ENCODE measurements at regions not wholly inside any gene's neighbourhood (a gene's known extent, or its start where the extent isn't known, plus 50 kb on each side); places are given as distances from the start of the nearest gene placed in this dataset.

DNA sequence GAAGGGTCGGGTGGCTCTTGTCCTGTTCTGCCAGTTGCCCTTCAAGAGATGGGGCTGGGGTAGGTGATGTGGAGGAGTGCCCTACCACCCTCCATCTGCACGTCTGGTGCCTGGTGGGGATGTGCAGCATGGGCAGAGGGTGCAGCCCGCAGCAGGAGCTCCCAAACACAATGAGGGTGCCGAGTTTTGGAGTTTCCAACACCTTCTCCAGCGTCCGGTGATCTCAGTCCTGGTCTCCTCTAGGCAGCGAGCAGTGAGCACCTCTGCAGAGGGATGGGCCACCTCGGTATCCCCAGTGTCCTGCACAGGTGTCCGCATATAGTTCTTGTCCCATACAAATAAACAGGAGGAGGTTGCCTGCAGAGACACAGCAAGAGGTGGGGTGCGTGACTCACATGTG is 136.0 kb downstream of the ENGASE start:
- intact Hi-C loops (cut with DNase I), result no loop called here
- Histone ChIP-seq H3K4me1 (replicated peaks) (no peaks in the 10 kb centered on the region), H3K36me3 (no peaks in the 10 kb centered on the region), H3K27ac (no peak overlapping the region), H3K27me3 (replicated peaks; ENCODE audit: insufficient read depth) (peaks cover 6% of the 10 kb centered on the region), H3K4me3 (no peak overlapping the region), H3K9me3 (no peaks in the 10 kb centered on the region)
- DNase-seq (ENCODE audit: low spot score), result no peak
- 92% methylated on average over 10 of the region's 10 CpGs for WGBS
- no peak for TF ChIP-seq CTCF (IDR thresholded peaks at IDR 0.05)
- TF ChIP-seq POLR2AphosphoS5 (IDR thresholded peaks at IDR 0.05), result no peak
- no peak for TF ChIP-seq POLR2A (IDR thresholded peaks at IDR 0.05)

- 50% methylated on average over 13 of the region's 13 CpGs for WGBS
- Histone ChIP-seq H3K4me1 (replicated peaks) (no peaks in the 10 kb centered on the region), H3K4me3 (no peak overlapping the region), H3K36me3 (no peaks in the 10 kb centered on the region), H3K27me3 (replicated peaks; ENCODE audit: insufficient read depth) (peaks cover 2% of the 10 kb centered on the region), H3K9me3 (no peaks in the 10 kb centered on the region), H3K27ac (no peak overlapping the region)
- DNase-seq (ENCODE audit: low spot score), result no peak
- TF ChIP-seq POLR2A (IDR thresholded peaks at IDR 0.05), result no peak
- TF ChIP-seq POLR2AphosphoS5 (IDR thresholded peaks at IDR 0.05), result no peak
- TF ChIP-seq CTCF (IDR thresholded peaks at IDR 0.05), result no peak
- intact Hi-C loops (cut with DNase I), result no loop called here
Measured at GRCh38 chr17:79207960-79208359, 133.3 kb downstream of the ENGASE start.

DNA sequence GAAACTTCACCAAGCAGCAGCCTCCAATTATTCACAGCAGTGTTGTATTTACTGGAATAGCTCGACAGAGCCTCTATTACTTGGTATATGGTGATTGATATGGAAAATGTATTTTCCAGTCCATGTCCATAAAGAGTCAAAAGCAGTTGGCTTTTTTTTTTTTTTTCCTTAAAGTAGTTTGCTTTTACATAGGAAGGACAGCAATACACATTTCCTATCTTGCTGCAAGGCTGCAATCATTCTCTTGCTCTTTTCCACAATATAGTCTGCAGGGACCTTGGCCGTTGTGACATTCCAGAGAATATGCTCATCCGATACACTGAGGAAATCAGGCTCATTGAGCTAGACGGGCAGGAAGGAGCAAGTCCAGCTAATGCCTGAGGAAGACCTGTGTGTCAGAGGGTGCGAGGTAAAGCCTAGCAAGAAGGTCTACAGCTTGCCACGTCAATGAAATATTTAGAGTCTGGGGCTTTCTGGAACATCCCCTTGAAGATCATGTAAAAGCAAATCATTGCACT is 131.1 kb downstream of the ENGASE start:
- Histone ChIP-seq H3K27me3 (replicated peaks; ENCODE audit: insufficient read depth) (peaks cover 2% of the 10 kb centered on the region), H3K27ac (no peak overlapping the region), H3K36me3 (no peaks in the 10 kb centered on the region), H3K9me3 (no peaks in the 10 kb centered on the region), H3K4me3 (no peak overlapping the region), H3K4me1 (replicated peaks) (no peaks in the 10 kb centered on the region)
- intact Hi-C loops (cut with DNase I), result no loop called here
- no peak for DNase-seq (ENCODE audit: low spot score)
- WGBS, result 70% methylated on average over 6 of the region's 6 CpGs
- TF ChIP-seq POLR2A (IDR thresholded peaks at IDR 0.05) (no peak), POLR2AphosphoS5 (IDR thresholded peaks at IDR 0.05) (no peak), CTCF (IDR thresholded peaks at IDR 0.05) (no peak)

DNA sequence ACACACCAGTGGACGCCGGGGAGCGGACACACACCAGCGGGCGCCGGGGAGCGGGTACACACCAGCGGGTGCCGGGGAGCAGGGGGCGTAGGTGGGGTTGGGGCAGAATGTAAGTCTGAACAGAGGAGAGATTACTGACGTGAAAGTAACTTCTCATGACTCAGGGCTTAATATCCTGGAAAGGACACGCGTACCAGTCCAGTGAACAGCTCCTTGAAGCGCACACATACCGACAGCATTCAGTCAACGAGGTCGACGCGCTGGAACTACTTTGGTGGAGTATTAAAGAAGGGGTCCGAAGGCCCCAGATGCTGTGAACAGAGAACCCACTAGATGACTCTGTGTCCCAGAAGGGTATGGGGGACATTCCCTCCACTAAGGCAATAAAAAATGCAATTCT is 129.6 kb downstream of the ENGASE start:
- Histone ChIP-seq H3K36me3 (no peaks in the 10 kb centered on the region), H3K4me1 (replicated peaks) (no peaks in the 10 kb centered on the region), H3K4me3 (no peak overlapping the region), H3K9me3 (no peaks in the 10 kb centered on the region), H3K27me3 (replicated peaks; ENCODE audit: insufficient read depth) (peaks cover 2% of the 10 kb centered on the region), H3K27ac (no peak overlapping the region)
- TF ChIP-seq POLR2AphosphoS5 (IDR thresholded peaks at IDR 0.05), result no peak
- no peak for TF ChIP-seq CTCF (IDR thresholded peaks at IDR 0.05)
- TF ChIP-seq POLR2A (IDR thresholded peaks at IDR 0.05), result no peak
- intact Hi-C loops (cut with DNase I), result no loop called here
- WGBS, result 93% methylated on average over 20 of the region's 20 CpGs
- no peak for DNase-seq (ENCODE audit: low spot score)

GRCh38 chr17:79203657-79204056 is 129.0 kb downstream of the ENGASE start:
- peaks cover 2% of the 10 kb centered on the region for H3K27me3 ChIP-seq (replicated peaks; ENCODE audit: insufficient read depth)
- no peak for DNase-seq (ENCODE audit: low spot score)
- H3K4me1 ChIP-seq (replicated peaks), result no peaks in the 10 kb centered on the region
- no peaks in the 10 kb centered on the region for H3K36me3 ChIP-seq
- WGBS, result 90% methylated on average over 5 of the region's 5 CpGs
- intact Hi-C loops (cut with DNase I), result no loop called here
- H3K4me3 ChIP-seq, result no peak overlapping the region
- H3K9me3 ChIP-seq, result no peaks in the 10 kb centered on the region
- TF ChIP-seq POLR2A (IDR thresholded peaks at IDR 0.05) (no peak), POLR2AphosphoS5 (IDR thresholded peaks at IDR 0.05) (no peak), CTCF (IDR thresholded peaks at IDR 0.05) (no peak)
- H3K27ac ChIP-seq, result no peak overlapping the region

All from prostate gland (tissue), 2 donors.